ENCODE measurements at regions not wholly inside any gene's neighbourhood (a gene's known extent, or its start where the extent isn't known, plus 50 kb on each side); places are given as distances from the start of the nearest gene placed in this dataset.

DNA sequence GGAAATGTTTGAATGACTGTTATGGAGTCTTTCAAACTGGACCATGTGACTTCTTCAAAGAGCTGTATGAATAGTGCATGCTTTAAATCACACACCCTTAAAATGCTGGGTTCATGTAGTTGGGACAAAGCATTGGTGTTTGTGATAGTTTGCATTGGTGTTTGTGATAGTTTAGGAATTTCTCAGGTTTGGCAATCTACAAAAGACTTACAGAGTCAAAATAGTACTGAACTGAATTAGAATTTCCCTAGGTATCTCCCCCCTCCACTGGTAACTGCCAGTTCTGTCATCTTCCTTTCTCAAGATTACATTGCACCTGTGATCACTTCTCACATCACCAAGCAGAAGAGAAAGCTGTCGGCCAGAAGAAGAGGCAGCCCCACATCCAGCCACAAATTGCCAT lies 261.1 kb downstream of the GATA3 start:
- TF ChIP-seq ZNF274 (IDR thresholded peaks at IDR 0.05; ENCODE audit: low read depth, low read length), result no peak
- TF ChIP-seq SUZ12 (IDR thresholded peaks at IDR 0.05; ENCODE audit: extremely low read depth, insufficient read depth, insufficient read length), result no peak
- TF ChIP-seq YY1 (IDR thresholded peaks at IDR 0.05; ENCODE audit: insufficient read depth, insufficient read length), result no peak
